ENCODE measurements at regions not wholly inside any gene's neighbourhood (a gene's known extent, or its start where the extent isn't known, plus 50 kb on each side); places are given as distances from the start of the nearest gene placed in this dataset.

DNA sequence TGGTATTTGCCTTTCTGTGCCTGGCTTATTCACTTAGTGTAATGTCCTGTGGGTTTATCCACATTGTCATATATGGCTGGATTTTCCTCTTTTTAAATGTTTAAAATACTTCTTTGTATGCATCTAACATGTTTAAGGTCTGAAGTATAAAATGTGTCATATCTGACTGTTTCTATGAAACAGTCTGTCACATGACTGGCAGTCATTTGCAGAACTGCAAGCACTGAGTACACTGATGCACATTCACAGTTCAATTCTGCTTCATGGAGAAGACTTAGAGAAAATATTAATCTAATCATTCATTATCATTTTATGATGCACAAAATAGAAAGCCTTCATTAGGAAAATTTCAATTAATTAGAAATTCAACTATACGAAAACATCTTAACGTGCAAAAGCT lies 119.7 kb upstream of the PRSS58 start:
- H3K27ac ChIP-seq = no peak overlapping the region
- ATAC-seq (ENCODE audit: low FRiP score in 2 of 2) (no peak), DNase-seq (no peak)
- TF ChIP-seq POLR2AphosphoS5 (IDR thresholded peaks at IDR 0.05) = no peak
- TF ChIP-seq POLR2A (IDR thresholded peaks at IDR 0.05) = no peak
- TF ChIP-seq EP300 (IDR thresholded peaks at IDR 0.05) = no peak
- TF ChIP-seq, protein P1, sequence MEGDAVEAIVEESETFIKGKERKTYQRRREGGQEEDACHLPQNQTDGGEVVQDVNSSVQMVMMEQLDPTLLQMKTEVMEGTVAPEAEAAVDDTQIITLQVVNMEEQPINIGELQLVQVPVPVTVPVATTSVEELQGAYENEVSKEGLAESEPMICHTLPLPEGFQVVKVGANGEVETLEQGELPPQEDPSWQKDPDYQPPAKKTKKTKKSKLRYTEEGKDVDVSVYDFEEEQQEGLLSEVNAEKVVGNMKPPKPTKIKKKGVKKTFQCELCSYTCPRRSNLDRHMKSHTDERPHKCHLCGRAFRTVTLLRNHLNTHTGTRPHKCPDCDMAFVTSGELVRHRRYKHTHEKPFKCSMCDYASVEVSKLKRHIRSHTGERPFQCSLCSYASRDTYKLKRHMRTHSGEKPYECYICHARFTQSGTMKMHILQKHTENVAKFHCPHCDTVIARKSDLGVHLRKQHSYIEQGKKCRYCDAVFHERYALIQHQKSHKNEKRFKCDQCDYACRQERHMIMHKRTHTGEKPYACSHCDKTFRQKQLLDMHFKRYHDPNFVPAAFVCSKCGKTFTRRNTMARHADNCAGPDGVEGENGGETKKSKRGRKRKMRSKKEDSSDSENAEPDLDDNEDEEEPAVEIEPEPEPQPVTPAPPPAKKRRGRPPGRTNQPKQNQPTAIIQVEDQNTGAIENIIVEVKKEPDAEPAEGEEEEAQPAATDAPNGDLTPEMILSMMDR (IDR thresholded peaks at IDR 0.05) = no peak
- no peaks in the 10 kb centered on the region for H3K36me3 ChIP-seq
- no peaks in the 10 kb centered on the region for H3K4me1 ChIP-seq
- 95% methylated on average over 2 of the region's 2 CpGs for WGBS, 2 donors
- no peak overlapping the region for H3K4me3 ChIP-seq
- no peaks in the 10 kb centered on the region for H3K27me3 ChIP-seq
- no peaks in the 10 kb centered on the region for H3K9me3 ChIP-seq

GRCh38 chr7:142376356-142376997 lies 118.6 kb upstream of the PRSS58 start:
- Histone ChIP-seq H3K27me3 (no peaks in the 10 kb centered on the region), H3K4me3 (no peak overlapping the region), H3K27ac (no peak overlapping the region), H3K4me1 (no peaks in the 10 kb centered on the region), H3K36me3 (no peaks in the 10 kb centered on the region), H3K9me3 (no peaks in the 10 kb centered on the region)
- 44 to 56% methylated on average over 6 of the region's 6 CpGs for WGBS, 2 donors
- TF ChIP-seq POLR2AphosphoS5 (IDR thresholded peaks at IDR 0.05) (no peak), EP300 (IDR thresholded peaks at IDR 0.05) (no peak), POLR2A (IDR thresholded peaks at IDR 0.05) (no peak)
- TF ChIP-seq, protein P1 (IDR thresholded peaks at IDR 0.05) = no peak
- ATAC-seq (ENCODE audit: low FRiP score in 2 of 2) (peak; percentile 11 to 29), DNase-seq (no peak)

- Histone ChIP-seq H3K4me1 (no peaks in the 10 kb centered on the region), H3K27ac (no peak overlapping the region), H3K27me3 (no peaks in the 10 kb centered on the region), H3K9me3 (no peaks in the 10 kb centered on the region), H3K4me3 (no peak overlapping the region), H3K36me3 (no peaks in the 10 kb centered on the region)
- DNase-seq (no peak), ATAC-seq (ENCODE audit: low FRiP score in 2 of 2) (peak; percentile 55 to 57)
- TF ChIP-seq POLR2AphosphoS5 (IDR thresholded peaks at IDR 0.05) = no peak
- TF ChIP-seq, protein P1 (IDR thresholded peaks at IDR 0.05) = peak in 1 of 6 experiments; percentile 8
- WGBS, 2 donors = 48 to 49% methylated on average over 4 of the region's 4 CpGs
Observed at GRCh38 chr7:142375710-142376313, 118.0 kb upstream of the PRSS58 start.

DNA sequence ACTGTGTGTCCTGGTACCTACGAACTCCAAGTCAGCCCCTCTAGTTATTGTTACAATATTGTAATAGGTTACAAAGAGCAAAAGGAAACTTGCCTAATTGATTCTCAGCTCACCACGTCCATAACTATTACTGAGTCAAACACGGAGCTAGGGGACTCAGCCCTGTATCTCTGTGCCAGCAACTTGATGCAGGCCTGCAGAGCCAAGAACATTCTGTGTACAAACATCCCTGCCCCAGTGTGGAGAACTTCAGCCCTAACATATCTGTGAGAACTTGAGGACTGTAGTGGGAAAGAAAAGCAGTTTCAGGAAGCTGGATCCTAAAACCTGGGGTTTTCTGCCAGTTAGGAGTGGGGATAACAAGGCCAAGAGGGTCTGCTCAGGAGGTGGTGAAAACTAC lies 114.9 kb upstream of the PRSS58 start:
- Histone ChIP-seq H3K27me3 (no peaks in the 10 kb centered on the region), H3K36me3 (no peaks in the 10 kb centered on the region), H3K27ac (no peak overlapping the region), H3K4me1 (no peaks in the 10 kb centered on the region), H3K4me3 (no peak overlapping the region), H3K9me3 (peaks cover 0 to 11% (median 4%) of the 10 kb centered on the region in 4 donors)
- 69 to 93% methylated on average over 2 to 3 of the region's 3 CpGs for WGBS, 2 donors
- TF ChIP-seq POLR2AphosphoS5 (IDR thresholded peaks at IDR 0.05) (no peak), EP300 (IDR thresholded peaks at IDR 0.05) (no peak), POLR2A (IDR thresholded peaks at IDR 0.05) (no peak)
- TF ChIP-seq, protein P1 (IDR thresholded peaks at IDR 0.05) = no peak
- no peak for DNase-seq
- ATAC-seq (ENCODE audit: low FRiP score in 2 of 2) = peak in 1 of 2 donors; percentile 22

Data from upper lobe of left lung (tissue), 6 donors.